GM18507 (cell line): ENCODE measurements at regions not wholly inside any gene's neighbourhood (a gene's known extent, or its start where the extent isn't known, plus 50 kb on each side); places are given as distances from the start of the nearest gene placed in this dataset.
"Not testable (repeated sequence)": the region's sequence is repeated elsewhere in the genome, so short reads cannot be mapped to it uniquely, and the experiment has no call there.

Source experiments
- DNase-seq: peaks from one replicate; pipeline ENCODE4 v3.0.0; 2011; ENCODE audit warnings: low read depth; ENCODE audit not compliant: insufficient read length; ENCODE audit errors: extremely low spot score
- FAIRE-seq: peaks from 2 replicates; lab custom pipeline; 2011; peaks lifted over from hg19 to GRCh38; lab: Jason Lieb, UNC

DNA sequence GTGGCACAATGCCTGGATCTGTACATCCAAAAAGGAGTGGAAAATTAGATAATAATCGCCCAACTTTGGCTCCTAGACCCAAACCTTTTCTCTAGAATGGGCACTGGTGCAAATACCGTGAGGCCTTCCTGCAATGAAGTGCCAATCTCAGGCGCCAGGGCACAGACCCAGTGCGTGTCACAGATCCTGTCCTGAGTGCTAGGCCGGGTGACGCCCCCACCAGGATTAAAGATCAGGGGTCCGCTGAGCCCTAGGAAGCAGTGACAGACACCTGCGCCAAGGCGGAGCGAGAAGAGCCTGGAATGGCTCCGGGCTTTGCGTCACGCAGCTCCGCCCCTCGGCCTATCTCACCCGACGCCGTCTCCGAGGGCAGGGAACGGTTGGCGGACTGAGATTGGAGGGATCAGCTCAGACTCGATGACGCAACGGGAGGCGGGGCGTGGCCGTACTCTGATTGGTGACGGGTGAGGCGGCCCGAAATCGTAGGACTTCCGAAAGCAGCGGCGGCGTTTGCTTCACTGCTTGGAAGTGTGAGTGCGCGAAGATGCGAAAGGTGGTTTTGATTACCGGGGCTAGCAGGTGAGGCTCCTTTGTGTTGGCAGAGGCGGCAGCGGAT lies 261.9 kb downstream of the ZNF37A start:
- DNase-seq, result not testable (repeated sequence)
- FAIRE-seq, result peak; percentile 99

DNA sequence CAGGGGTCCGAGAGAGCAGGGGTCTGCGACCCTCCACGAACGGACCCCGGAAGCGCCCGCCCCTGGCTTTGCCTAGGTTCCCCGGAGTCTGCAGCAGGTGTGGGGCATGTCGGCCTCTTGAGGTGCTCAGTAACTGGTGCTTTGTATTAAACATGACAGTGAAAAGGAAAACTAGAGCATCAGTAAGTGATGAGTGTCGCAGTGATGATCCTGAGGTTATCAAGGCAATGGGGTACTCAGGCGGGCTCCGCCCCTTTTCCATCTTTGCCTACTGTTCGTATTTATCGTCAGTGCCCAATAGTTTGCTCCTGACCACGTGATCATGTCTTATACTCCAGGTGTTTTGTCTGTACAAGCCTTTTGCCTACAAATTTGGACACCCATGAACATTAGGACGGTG lies 262.4 kb downstream of the ZNF37A start:
- FAIRE-seq, DNase-seq: not testable (repeated sequence)

DNA sequence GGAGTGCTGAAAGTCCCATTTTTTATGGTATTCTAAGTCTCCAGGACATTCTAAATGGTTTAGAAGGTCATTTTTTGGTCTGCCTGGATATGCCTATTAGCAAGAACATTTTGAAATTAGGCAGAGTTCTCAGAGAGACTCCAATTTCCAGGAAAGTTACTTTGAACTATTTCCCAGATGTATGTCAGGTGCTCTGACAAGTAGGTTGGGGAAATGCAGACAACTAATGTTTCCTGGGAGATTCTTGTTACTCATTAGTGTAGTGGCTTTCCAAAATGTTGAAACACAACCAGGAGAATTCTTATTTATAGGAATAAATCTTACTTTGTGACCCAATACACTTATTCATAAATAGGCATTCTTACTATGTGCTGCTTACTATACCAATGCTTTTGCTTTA lies 268.4 kb downstream of the ZNF37A start:
- DNase-seq, FAIRE-seq: not testable (repeated sequence)

DNA sequence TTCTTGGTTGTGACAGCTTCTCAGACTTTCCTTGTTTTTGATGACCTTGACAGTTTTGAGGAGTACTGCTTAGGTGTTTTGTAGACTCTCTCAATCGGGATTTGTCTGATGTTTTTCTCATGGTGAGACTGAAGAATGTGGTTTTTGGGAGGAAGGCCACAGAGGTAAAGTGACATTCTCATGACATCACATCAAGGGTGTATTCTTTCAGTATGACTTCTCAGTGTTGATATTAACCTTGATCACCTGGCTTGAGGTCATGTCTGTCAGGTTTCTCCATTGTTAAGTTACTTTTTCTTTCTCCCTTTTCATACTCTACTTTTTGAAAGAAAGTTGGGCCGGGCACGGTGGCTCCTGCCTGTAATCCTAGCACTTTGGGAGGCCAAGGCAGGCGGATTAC lies 269.9 kb downstream of the ZNF37A start:
- not testable (repeated sequence) for FAIRE-seq

DNA sequence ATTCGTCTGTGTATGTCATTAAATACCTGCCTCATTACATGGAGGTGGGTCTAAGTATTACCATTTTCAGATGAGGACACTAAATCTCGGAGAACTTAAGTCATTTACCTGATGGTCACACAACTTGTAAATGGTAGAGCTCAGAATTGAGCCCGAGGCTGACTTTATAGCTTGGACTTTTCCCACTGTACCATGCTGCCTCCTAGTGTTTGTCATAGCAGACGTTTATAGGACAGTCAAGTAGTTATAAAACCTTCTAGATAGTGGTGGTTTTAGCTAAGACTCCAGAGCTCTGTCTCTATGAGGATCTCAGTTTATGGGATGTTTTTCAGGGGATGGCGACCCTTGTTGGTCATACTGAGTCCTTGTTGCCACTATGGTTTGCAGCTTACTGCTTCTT lies 271.8 kb downstream of the ZNF37A start:
- not testable (repeated sequence) for DNase-seq, FAIRE-seq

More for the DNA sequence above, 269.9 kb downstream of the ZNF37A start:
- not testable (repeated sequence) for DNase-seq

DNA sequence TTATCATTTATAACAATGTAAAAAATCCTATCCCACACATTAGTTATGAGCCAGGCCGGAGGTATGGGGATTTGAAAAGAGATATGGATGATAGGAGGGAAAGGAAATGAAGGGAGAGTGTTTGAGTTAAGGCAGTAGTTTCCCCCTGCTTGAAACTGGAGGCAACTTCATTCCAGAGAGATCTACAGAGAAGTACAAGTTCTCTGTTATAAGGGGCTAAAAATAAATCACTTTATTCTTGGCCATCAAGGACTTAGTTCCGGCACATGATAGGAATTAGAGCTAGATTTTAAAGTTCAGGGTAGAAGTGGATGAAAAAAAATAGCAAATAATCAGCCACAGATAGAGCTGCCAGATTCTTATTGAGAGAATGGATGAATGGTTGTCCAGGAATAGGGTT lies 289.7 kb downstream of the ZNF37A start:
- not testable (repeated sequence) for FAIRE-seq, DNase-seq

DNA sequence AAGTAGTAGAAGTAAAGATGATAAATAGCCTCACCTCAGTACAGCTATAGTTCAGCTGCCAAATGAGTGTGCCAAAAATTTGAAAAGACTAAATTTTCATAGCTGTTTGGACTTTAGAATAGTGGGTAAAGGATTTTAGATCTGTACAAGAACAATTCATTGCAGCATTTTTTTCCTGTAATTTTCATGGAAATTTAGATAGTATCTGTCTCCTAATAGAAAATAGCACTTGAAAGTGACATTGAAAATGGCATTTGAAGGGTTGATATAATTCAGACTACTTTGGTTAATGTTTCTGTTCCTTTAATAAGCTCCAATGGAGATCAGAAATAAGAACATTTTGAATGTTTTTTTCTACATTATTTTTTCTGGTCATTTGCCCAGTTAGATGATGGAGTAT lies 292.7 kb downstream of the ZNF37A start:
- DNase-seq, FAIRE-seq: not testable (repeated sequence)

DNA sequence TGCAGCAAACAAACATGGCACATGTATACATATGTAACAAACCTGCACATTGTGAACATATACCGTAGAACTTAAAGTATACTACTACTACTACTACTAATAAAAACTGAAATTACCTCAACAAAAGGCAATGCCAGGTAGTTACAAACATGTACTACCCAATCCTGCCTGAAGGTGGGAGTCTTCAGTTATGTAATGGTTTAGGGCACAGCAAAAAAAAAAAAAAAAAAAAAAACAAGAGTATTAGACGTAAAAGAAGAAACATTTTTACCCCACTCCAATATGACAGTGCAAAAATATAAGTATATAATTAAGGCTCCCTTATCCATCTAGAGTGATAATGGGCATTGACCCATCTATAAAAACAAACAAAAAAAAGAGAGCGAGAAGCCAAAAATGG lies 296.6 kb downstream of the ZNF37A start:
- not testable (repeated sequence) for FAIRE-seq, DNase-seq

DNA sequence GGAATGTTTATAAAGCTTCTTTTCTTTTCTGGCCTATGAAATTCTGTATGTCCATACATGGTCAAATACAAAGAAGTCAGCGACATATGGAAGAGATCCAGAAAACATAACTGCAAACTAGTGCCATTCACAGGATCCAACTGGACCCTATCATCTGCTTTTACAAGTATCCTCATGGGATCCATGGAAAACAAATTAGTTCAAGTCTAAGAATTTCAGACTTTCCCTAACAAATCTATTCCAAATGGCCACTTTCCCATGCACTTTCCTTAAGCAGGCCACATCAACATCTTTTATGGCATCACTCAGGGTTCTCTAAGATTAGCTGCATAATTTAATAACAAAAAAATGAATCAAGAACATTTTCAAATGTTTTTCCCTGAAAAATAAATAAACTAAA lies 301.3 kb downstream of the ZNF37A start:
- not testable (repeated sequence) for DNase-seq, FAIRE-seq

DNA sequence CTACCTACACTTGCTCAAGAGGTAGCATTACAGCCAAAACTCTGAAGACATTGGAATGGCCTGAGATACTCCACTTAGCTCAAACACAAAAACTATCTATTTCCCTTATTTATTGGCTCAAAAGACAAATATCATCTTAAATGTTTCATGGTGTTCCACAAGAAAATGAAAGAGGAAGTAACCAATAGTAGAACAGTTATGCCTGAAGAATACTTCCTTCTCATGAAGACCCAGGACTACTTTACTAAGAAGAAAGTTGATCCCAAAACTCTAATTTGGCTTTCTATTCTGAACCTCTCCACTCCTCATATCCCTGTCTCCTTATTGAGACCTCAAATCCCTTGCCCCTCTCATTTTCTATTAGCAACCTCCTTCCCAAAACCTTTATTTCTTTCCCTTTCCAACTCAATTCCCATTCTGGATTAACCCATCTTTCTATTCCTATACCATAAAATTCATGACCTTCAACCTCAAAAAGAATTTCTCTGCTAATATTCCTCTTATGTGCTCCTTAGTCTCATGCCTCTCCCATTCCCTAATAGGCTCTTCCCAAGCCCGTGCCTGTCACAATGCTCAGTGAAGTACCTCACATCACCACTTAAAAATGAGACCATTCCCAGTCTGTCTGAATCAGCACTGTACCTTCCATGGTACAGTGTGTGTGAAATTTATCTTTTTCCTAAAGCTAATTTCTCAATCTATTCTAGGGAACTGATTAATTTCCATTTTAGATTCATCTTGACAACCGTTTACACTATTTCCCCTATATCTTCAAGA lies 302.2 kb downstream of the ZNF37A start:
- not testable (repeated sequence) for DNase-seq

DNA sequence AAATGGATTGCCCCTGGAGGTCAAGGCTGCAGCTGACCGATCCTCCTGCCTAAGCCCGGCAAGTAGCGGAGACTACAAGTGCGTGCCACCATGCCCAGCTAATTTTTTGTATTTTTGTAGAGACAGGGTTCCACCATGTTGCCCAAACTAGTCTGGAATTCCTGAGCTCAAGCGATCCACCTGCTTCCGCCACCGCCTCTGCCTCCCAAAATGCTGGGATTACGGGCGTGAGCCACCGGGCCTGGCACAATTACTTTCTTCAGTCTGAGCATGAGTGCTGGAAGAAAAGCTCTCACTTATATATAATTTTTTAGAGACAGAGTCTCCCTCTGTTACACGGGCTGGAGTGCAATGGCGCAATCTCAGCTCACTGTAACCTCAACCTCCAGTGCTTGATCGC lies 307.4 kb downstream of the ZNF37A start:
- DNase-seq, FAIRE-seq: not testable (repeated sequence)

More for the DNA sequence above, 302.2 kb downstream of the ZNF37A start:
- not testable (repeated sequence) for FAIRE-seq

DNA sequence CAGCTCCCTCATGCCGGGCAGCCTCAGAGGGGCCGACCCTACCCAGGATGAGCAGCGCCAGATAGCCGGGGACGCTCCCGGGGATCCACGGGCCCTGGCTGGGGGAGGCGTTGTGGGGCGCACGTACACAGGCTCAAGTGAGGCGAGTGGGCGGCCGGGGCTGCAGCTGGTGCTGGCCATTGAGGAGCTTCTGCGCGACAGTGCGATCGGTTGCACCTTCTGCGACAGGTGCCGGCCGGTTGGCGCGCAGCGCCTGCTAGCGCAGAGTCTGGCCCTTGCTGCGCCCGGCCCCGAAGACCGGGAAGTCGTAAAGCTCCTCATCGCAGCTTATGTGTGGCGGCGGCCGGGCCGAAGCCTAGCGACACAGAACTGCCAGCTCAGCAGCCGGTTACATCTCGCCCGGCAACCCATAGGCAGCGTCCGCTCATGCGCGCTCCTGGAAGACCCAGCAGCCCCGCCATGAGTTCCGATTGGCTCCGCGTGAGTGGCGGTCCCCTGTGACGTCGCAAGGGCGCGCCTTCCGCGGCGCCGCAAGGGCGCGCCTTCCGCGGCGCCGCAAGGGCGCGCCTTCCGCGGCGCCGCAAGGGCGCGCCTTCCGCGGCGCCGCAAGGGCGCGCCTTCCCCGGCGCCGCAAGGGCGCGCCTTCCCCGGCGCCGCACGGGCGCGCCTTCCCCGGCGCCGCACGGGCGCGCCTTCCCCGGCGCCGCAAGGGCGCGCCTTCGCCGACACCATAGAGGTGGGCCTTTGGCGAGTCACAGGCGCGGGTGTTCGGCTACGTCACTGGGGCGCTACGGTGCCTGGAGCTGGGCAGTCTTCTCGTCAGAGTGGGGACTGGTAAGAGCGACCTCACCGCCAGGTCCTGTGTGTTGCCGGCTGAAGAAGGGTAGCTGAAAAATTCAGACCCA lies 308.6 kb downstream of the ZNF37A start:
- not testable (repeated sequence) for FAIRE-seq
- DNase-seq, result peak; percentile 63

DNA sequence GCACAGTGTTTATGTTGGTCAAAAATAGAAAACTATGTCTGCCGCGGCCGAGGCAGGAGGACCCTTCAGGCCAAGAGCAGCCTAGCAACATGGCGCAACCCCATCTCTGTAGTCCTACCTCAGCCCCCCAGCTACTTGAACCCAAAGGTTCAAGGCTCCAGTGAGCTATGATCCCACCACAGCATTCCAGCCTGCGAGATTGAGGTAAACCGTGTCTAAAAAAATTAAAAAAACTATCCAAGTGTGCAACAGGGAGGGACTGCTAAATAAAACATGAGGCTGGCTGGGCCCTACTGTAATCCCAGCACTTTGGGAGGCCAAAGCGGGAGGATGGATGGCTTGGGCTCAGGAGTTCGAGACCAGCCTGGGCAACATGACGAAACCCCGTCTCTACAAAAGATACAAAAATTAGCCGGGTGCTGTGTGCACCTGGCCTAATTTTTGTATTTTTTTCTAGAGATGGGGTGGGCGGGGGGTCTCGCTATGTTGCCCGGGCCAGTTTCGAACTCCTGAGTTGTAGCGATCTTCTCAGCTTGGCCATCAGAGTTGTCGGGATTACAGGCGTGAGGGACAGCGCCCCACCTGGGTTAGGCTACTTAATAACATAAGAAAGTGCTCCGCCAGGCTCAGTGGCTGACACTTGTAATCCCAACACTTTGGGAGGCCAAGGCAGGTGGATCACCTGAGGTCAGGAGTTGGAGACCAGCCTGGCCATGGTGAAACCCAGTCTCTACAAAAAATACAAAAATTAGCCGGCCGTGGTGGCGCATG lies 309.4 kb downstream of the ZNF37A start:
- FAIRE-seq, DNase-seq: not testable (repeated sequence)

DNA sequence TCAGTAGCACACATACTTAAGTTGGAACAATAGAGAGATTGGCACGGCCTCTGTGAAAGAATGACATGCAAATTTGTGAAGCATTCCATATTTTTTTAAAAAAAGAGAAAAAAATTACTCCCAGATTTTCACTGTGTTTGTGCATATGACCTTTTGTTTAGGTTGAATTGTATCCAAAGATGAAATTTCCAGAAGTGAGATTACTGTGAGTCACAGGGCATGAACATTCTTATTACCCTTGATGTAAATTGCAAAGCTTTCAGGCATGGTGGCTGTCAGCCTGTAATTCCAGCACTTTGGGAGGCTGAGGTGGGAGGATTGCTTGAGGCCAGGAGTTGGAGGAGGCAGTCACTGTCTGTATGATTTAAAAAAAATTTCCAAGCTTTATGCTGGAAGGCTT lies 329.5 kb downstream of the ZNF37A start:
- not testable (repeated sequence) for FAIRE-seq, DNase-seq

DNA sequence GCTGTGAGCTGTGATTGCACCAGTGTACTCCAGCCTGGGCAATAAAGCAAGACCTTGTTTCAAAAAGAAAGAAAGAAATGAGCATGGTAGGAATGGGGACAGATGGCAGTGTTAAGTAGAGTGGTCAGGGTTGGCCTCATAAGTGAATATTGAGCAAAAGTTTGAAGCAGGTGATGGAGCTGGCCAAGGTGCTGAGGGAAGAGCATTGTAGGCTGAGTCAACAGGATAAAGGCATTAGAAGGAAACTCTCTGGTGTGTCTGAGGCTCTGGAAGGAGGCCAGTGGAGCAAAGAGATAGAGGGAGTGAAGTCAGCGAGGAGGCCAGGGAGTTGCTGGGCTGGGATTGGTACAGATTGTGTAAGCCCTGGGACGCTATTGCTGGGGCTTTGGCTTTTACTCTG lies 336.1 kb downstream of the ZNF37A start:
- DNase-seq, FAIRE-seq: not testable (repeated sequence)

DNA sequence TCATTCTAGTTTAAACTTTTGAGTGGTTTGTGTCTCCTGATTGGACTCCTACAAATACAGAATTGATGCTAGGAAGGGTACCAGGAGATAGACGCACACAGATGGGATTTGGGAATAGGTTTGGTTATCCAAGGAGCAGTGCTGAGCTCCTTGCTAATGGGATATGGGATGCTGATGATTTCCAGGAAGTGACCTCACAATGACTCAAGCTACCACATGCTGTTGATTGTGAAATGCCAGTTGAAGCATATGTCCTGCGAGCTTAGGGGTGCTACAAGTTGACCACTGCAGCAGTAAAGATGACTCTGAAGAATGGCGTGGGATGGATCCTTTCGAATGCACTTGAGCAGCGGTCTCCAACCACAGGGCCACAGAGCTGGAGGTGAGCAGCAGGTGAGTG lies 343.2 kb downstream of the ZNF37A start:
- DNase-seq, FAIRE-seq: not testable (repeated sequence)

DNA sequence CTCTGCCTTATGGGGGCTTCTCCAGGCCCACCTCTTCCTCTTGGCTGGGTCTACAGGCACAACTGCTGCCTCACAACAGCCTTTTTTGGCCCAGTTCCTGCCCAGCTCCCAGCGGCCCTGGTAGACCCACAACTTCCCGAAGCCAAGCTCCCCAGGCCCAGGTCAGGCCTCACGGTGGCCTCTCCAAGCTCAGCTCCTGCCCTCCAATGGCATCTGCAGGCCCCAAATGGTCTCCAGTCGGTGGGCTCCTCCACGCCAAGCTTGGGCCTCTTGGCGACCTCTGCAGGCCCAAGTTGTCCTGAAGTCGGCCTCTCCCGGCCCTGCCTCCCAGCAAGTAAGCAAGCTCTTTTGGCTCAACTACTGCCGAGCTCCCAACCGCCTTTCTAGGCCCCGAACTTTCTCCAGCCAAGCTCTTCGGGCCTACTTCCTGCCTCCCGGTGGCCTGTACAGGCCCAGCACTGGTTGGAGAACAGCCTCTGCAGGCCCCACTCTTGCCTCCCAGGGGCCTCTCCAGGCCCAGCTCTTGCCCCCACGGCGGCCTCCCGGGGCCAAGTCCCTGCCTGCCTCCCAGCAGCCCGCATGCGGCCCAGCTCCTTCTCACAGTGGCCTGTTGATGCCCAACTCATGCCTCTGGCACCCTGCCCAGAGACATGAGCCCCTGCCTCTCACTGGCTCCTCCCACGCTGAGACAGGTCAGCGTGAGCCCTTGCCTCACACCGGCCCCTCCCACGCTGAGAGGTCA lies 354.6 kb downstream of the ZNF37A start:
- FAIRE-seq, DNase-seq: not testable (repeated sequence)

DNA sequence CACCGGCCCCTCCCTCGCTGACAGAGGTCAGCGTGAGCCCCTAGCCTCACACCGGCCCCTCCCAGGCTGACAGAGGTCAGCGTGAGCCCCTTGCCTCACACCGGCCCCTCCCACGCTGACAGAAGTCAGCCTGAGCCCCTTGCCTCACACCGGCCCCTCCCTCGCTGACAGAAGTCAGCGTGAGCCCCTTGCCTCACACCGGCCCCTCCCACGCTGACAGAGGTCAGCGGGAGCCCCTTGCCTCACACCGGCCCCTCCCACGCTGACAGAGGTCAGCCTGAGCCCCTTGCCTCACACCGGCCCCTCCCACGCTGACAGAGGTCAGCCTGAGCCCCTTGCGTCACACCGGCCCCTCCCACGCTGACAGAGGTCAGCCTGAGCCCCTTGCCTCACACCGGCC lies 355.5 kb downstream of the ZNF37A start:
- DNase-seq, FAIRE-seq: not testable (repeated sequence)
